Caco-2 (cell line): ENCODE measurements at regions not wholly inside any gene's neighbourhood (a gene's known extent, or its start where the extent isn't known, plus 50 kb on each side); places are given as distances from the start of the nearest gene placed in this dataset.

ENCODE experiments used
- BruUV-seq: library from RNA; stranded (reverse); fragments of 400-500 nt; replicated peaks from 2 replicates; lab custom pipeline; 2021; lab: Mats Ljungman, UMichigan
- CTCF ChIA-PET: fragments of 300-600 bp; sonication (Branson Sonifier 250); formaldehyde crosslinking; loops from one replicate; lab custom pipeline; 2022; ENCODE audit warnings: antibody characterized with exemption; lab: Charles Lee
- POLR2A ChIA-PET: fragments of 300-600 bp; sonication (Branson Sonifier 250); formaldehyde crosslinking; loops from one replicate; lab custom pipeline; 2022; ENCODE audit warnings: antibody characterized with exemption; lab: Charles Lee
- DNase-seq, 2 experiments: peaks; one replicate each; pipeline versions ENCODE4 v3.0.0 to v3.0.0-alpha.2; 2020 to 2022
- H3K27me3 ChIP-seq: replicated peaks from 2 replicates; pipeline ENCODE4 v1.6.0; 2011; ENCODE audit warnings: low read length; ENCODE audit not compliant: control insufficient read depth, insufficient read depth
- H3K36me3 ChIP-seq: 2 replicates; pipeline ENCODE4 v1.5.1; 2011; ENCODE audit warnings: low read length; ENCODE audit not compliant: control insufficient read depth, insufficient read depth
- H3K4me1 ChIP-seq: fragments of 250-450 bp; sonication (Bioruptor Pico); 2 replicates; pipeline ENCODE4 v1.5.1; 2020; ENCODE audit warnings: mild to moderate bottlenecking
- H3K4me3 ChIP-seq: 2 replicates; pipeline ENCODE4 v1.5.1; 2011; ENCODE audit warnings: low read depth, mild to moderate bottlenecking, control low read depth, low read length
- H3K9me3 ChIP-seq: fragments of 250-450 bp; sonication (Bioruptor Pico); 2 replicates; pipeline ENCODE4 v1.5.1; 2020; ENCODE audit warnings: mild to moderate bottlenecking, moderate library complexity
- H3K27ac Mint-ChIP-seq: one replicate; pipeline ENCODE4 v1.8.0; 2022; ENCODE audit warnings: mixed read lengths; ENCODE audit not compliant: unreplicated experiment
- H3K27me3 Mint-ChIP-seq: one replicate; pipeline ENCODE4 v1.8.0; 2022; ENCODE audit warnings: mixed read lengths; ENCODE audit not compliant: insufficient read depth, unreplicated experiment
- H3K36me3 Mint-ChIP-seq: one replicate; pipeline ENCODE4 v1.8.0; 2022; ENCODE audit warnings: mild to moderate bottlenecking, mixed read lengths; ENCODE audit not compliant: insufficient read depth, unreplicated experiment
- H3K4me1 Mint-ChIP-seq: one replicate; pipeline ENCODE4 v1.8.0; 2022; ENCODE audit warnings: low read depth, mixed read lengths; ENCODE audit not compliant: unreplicated experiment
- H3K4me3 Mint-ChIP-seq: one replicate; pipeline ENCODE4 v1.8.0; 2022; ENCODE audit warnings: mild to moderate bottlenecking, moderate library complexity, mixed read lengths; ENCODE audit not compliant: unreplicated experiment
- H3K9me3 Mint-ChIP-seq: one replicate; pipeline ENCODE4 v1.8.0; 2022; ENCODE audit warnings: mixed read lengths; ENCODE audit not compliant: unreplicated experiment
- intact Hi-C: fragments of 100-400 bp; cut with micrococcal nuclease; formaldehyde crosslinking; loops from one replicate; pipeline ENCODE4 v1.10.0; 2022; ENCODE audit not compliant: unreplicated experiment
- TF ChIP-seq, protein P1 (sequence below), 2 experiments: fragments of 200-600 bp in 1 of 2; IDR thresholded peaks; 1 replicate in 1 of 2; 2 replicates in 1 of 2; pipeline versions ENCODE4 v1.5.1 to v1.8.0; 2011 to 2022; ENCODE audit warnings: antibody characterized with exemption in 1 of 2, control low read depth in 1 of 2, inconsistent platforms in 1 of 2, low read depth in 1 of 2, low read length in 1 of 2, mild to moderate bottlenecking in 1 of 2, moderate library complexity in 1 of 2; ENCODE audit not compliant: insufficient read depth in 1 of 2, severe bottlenecking in 1 of 2, unreplicated experiment in 1 of 2

- no TSS peak for BruUV-seq
Observed at GRCh38 chr5:155885199-155885598, 441.8 kb upstream of the SGCD start.

GRCh38 chr5:155886311-155887031 lies 440.5 kb upstream of the SGCD start:
- H3K4me1 ChIP-seq, result no peaks in the 10 kb centered on the region
- H3K9me3 ChIP-seq, result no peaks in the 10 kb centered on the region
- intact Hi-C loops, result no loop called here
- no peaks in the 10 kb centered on the region for H3K27me3 ChIP-seq
- no peak for DNase-seq
- H3K4me3 ChIP-seq, result no peak overlapping the region
- Mint-ChIP-seq H3K9me3 (no peaks in the 10 kb centered on the region), H3K36me3 (no peaks in the 10 kb centered on the region), H3K27ac (no peak overlapping the region), H3K4me3 (no peak overlapping the region), H3K4me1 (no peaks in the 10 kb centered on the region), H3K27me3 (no peaks in the 10 kb centered on the region)
- TF ChIP-seq, protein P1, sequence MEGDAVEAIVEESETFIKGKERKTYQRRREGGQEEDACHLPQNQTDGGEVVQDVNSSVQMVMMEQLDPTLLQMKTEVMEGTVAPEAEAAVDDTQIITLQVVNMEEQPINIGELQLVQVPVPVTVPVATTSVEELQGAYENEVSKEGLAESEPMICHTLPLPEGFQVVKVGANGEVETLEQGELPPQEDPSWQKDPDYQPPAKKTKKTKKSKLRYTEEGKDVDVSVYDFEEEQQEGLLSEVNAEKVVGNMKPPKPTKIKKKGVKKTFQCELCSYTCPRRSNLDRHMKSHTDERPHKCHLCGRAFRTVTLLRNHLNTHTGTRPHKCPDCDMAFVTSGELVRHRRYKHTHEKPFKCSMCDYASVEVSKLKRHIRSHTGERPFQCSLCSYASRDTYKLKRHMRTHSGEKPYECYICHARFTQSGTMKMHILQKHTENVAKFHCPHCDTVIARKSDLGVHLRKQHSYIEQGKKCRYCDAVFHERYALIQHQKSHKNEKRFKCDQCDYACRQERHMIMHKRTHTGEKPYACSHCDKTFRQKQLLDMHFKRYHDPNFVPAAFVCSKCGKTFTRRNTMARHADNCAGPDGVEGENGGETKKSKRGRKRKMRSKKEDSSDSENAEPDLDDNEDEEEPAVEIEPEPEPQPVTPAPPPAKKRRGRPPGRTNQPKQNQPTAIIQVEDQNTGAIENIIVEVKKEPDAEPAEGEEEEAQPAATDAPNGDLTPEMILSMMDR (IDR thresholded peaks at IDR 0.05; ENCODE audit: insufficient read depth in 1 of 2, low read depth in 1 of 2, low read length in 1 of 2, severe bottlenecking in 1 of 2, unreplicated experiment in 1 of 2), result no peak
- ChIA-PET CTCF (no interaction called here), POLR2A (no interaction called here)
- BruUV-seq, result no TSS peak
- no peaks in the 10 kb centered on the region for H3K36me3 ChIP-seq

More at GRCh38 chr5:155885199-155885598, 441.8 kb upstream of the SGCD start:
- intact Hi-C loops, result no loop called here
- Histone ChIP-seq H3K36me3 (no peaks in the 10 kb centered on the region), H3K4me1 (no peaks in the 10 kb centered on the region), H3K9me3 (no peaks in the 10 kb centered on the region), H3K27me3 (no peaks in the 10 kb centered on the region), H3K4me3 (no peak overlapping the region)
- Mint-ChIP-seq H3K27me3 (no peaks in the 10 kb centered on the region), H3K9me3 (no peaks in the 10 kb centered on the region), H3K4me3 (no peak overlapping the region), H3K27ac (no peak overlapping the region), H3K36me3 (no peaks in the 10 kb centered on the region), H3K4me1 (no peaks in the 10 kb centered on the region)
- no peak for DNase-seq
- ChIA-PET CTCF (no interaction called here), POLR2A (no interaction called here)
- TF ChIP-seq, protein P1 (IDR thresholded peaks at IDR 0.05; ENCODE audit: insufficient read depth in 1 of 2, low read depth in 1 of 2, low read length in 1 of 2, severe bottlenecking in 1 of 2, unreplicated experiment in 1 of 2), result no peak

GRCh38 chr5:155895484-155895883 lies 431.5 kb upstream of the SGCD start:
- H3K4me1 Mint-ChIP-seq, result no peaks in the 10 kb centered on the region
- Histone ChIP-seq H3K36me3 (no peaks in the 10 kb centered on the region), H3K9me3 (no peaks in the 10 kb centered on the region), H3K4me3 (no peak overlapping the region), H3K27me3 (no peaks in the 10 kb centered on the region), H3K4me1 (no peaks in the 10 kb centered on the region)
- H3K27me3 Mint-ChIP-seq, result peaks cover 2% of the 10 kb centered on the region
- H3K27ac Mint-ChIP-seq, result no peak overlapping the region
- H3K4me3 Mint-ChIP-seq, result no peak overlapping the region
- ChIA-PET CTCF (no interaction called here), POLR2A (no interaction called here)
- TF ChIP-seq, protein P1 (IDR thresholded peaks at IDR 0.05; ENCODE audit: insufficient read depth in 1 of 2, low read depth in 1 of 2, low read length in 1 of 2, severe bottlenecking in 1 of 2, unreplicated experiment in 1 of 2), result no peak
- H3K36me3 Mint-ChIP-seq, result no peaks in the 10 kb centered on the region
- DNase-seq, result no peak
- BruUV-seq, result no TSS peak
- intact Hi-C loops, result no loop called here
- H3K9me3 Mint-ChIP-seq, result no peaks in the 10 kb centered on the region
